HG02885 (cell line): ENCODE measurements at regions not wholly inside any gene's neighbourhood (a gene's known extent, or its start where the extent isn't known, plus 50 kb on each side); places are given as distances from the start of the nearest gene placed in this dataset.
"Not testable (repeated sequence)": the region's sequence is repeated elsewhere in the genome, so short reads cannot be mapped to it uniquely, and the experiment has no call there.

Experiments used
- ATAC-seq: cut with Tn5 transposase; IDR thresholded peaks from one replicate; pipeline ENCODE4 v1.9.1; 2021; ENCODE audit warnings: mild to moderate bottlenecking; ENCODE audit not compliant: unreplicated experiment, poor library complexity

GRCh38 chr4:149050840-149051239, 608.6 kb upstream of the NR3C2 start:
- no peak for ATAC-seq

GRCh38 chr4:149048451-149049143, 606.4 kb upstream of the NR3C2 start:
- ATAC-seq, result no peak

- ATAC-seq, result no peak
These were observed 605.2 kb upstream of the NR3C2 start for GRCh38 chr4:149047368-149047767.

- no peak for ATAC-seq
These were observed 603.5 kb upstream of the NR3C2 start for GRCh38 chr4:149045731-149046130.

- ATAC-seq, result not testable (repeated sequence)
These were observed 597.6 kb upstream of the NR3C2 start for GRCh38 chr4:149039786-149040185.

- peak; percentile 54 for ATAC-seq
These were observed 589.2 kb upstream of the NR3C2 start for GRCh38 chr4:149031399-149031798.

GRCh38 chr4:149029056-149029651, 586.9 kb upstream of the NR3C2 start:
- ATAC-seq, result no peak

- no peak for ATAC-seq
These were observed 584.5 kb upstream of the NR3C2 start for GRCh38 chr4:149026696-149027095.

- ATAC-seq, result no peak
These were observed 575.0 kb upstream of the NR3C2 start for GRCh38 chr4:149017002-149017734.

- no peak for ATAC-seq
These were observed 567.0 kb upstream of the NR3C2 start for GRCh38 chr4:149009223-149009622.

GRCh38 chr4:149008415-149009025, 566.3 kb upstream of the NR3C2 start:
- ATAC-seq, result no peak

GRCh38 chr4:149005191-149005590, 563.0 kb upstream of the NR3C2 start:
- ATAC-seq, result no peak

- no peak for ATAC-seq
These were observed 557.7 kb upstream of the NR3C2 start for GRCh38 chr4:148999924-149000323.

- peak; percentile 54 for ATAC-seq
These were observed 556.5 kb upstream of the NR3C2 start for GRCh38 chr4:148998719-148999118.

- no peak for ATAC-seq
These were observed 544.7 kb upstream of the NR3C2 start for GRCh38 chr4:148986951-148987350.

GRCh38 chr4:148984951-148985350, 542.7 kb upstream of the NR3C2 start:
- no peak for ATAC-seq

GRCh38 chr4:148982200-148982599, 540.0 kb upstream of the NR3C2 start:
- no peak for ATAC-seq

- ATAC-seq, result no peak
These were observed 538.7 kb upstream of the NR3C2 start for GRCh38 chr4:148980782-148981480.

GRCh38 chr4:148978301-148978700, 536.1 kb upstream of the NR3C2 start:
- no peak for ATAC-seq

GRCh38 chr4:148975464-148975863, 533.2 kb upstream of the NR3C2 start:
- ATAC-seq, result no peak
